Right ventricle myocardium superior (tissue), 1 donor: ENCODE measurements at regions not wholly inside any gene's neighbourhood (a gene's known extent, or its start where the extent isn't known, plus 50 kb on each side); places are given as distances from the start of the nearest gene placed in this dataset.
A peak's percentile ranks its signal among the peaks of the same experiment; 100 is the strongest.

ENCODE experiments used
- ATAC-seq: fragments of 200-7000 bp; cut with Tn5 transposase; one replicate; pipeline ENCODE4 v1.9.1; 2020; ENCODE audit warnings: mild to moderate bottlenecking; ENCODE audit not compliant: poor library complexity
- DNase-seq: peaks from one replicate; pipeline ENCODE4 v3.0.0-alpha.2; 2020
- intact Hi-C: fragments of 100-400 bp; cut with DNase I; formaldehyde crosslinking; loops from one replicate; pipeline ENCODE4 v1.11.2; 2022
- donor health status: DM: no; HTN: yes; CAD: no; lungs with severe emphysema.

- ATAC-seq (no peak), DNase-seq (no peak)
- intact Hi-C loops, result no loop called here
Measured at GRCh38 chrX:45381366-45381765, 180.7 kb upstream of the DIPK2B start.

DNA sequence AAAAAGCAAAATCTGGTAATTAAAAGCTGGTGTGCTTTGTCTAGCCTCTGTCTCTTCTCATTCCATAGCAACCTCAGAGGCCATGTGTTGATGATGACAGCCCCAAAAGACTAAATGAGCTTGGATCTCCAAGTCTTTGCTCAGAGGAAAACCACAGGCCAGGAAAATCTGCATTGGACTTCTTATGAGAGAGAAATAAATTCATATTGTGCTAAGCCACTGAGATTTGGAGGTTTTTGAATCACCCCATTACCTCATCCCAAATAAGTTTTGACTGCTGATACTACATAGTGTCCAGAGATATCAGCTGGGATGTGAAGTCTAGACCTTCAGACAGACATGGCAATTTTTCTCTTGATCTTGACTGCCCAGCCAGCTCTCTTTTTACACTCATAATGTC lies 178.6 kb upstream of the DIPK2B start:
- ATAC-seq (no peak), DNase-seq (no peak)
- intact Hi-C loops, result no loop called here

- DNase-seq, result no peak
- intact Hi-C loops, result no loop called here
Measured at GRCh38 chrX:45372151-45372550, 171.5 kb upstream of the DIPK2B start.

GRCh38 chrX:45368705-45369104 lies 168.0 kb upstream of the DIPK2B start:
- DNase-seq (no peak), ATAC-seq (no peak)

More at GRCh38 chrX:45372151-45372550, 171.5 kb upstream of the DIPK2B start:
- ATAC-seq, result no peak

GRCh38 chrX:45363596-45363995 lies 162.9 kb upstream of the DIPK2B start:
- DNase-seq, result no peak
- no peak for ATAC-seq
- intact Hi-C loops, result no loop called here

More at GRCh38 chrX:45368705-45369104, 168.0 kb upstream of the DIPK2B start:
- intact Hi-C loops, result no loop called here

GRCh38 chrX:45360571-45360970 lies 159.9 kb upstream of the DIPK2B start:
- ATAC-seq, result no peak
- intact Hi-C loops, result no loop called here
- DNase-seq, result no peak

- ATAC-seq (no peak), DNase-seq (no peak)
- intact Hi-C loops, result no loop called here
Measured at GRCh38 chrX:45358392-45358791, 157.7 kb upstream of the DIPK2B start.

DNA sequence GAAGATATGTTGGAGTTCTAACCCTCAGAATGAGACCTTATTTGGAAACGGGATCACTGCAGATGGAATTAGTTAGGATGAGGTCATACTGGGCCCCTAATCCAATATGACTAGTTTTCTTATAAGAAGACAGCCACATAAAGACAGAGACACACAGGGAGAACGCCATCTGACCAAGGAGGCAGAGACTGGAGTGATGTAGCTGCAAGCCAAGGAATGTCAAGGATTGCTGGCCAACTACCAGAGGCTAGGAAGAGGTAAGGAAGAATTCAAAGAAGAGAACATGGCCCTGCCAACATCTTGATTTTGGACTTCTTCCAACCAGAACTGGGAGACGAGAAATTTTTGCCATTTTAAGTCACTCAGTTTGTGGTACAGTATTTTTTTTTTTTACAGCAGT lies 152.8 kb upstream of the DIPK2B start:
- DNase-seq (no peak), ATAC-seq (no peak)
- intact Hi-C loops, result no loop called here

DNA sequence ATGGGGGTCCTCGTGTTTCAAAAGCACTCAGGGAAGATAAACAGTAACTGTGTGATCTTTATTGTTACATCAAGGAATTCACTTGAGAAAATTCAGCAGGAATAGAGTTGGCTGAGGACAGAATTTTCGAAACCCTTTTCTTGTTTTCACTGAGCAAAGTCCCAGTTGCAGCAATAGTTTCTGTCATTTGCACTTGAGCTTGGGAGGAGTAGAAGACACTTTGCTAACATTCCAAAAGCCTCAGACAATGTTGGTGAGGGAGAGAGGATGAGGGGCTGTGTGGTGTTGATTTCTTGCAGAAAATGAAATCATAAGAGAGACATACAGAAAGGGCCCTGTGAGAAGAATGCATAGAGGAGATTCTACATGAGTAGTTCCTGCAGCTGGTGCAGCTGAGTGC lies 151.9 kb upstream of the DIPK2B start:
- ATAC-seq (no peak), DNase-seq (no peak)
- intact Hi-C loops, result no loop called here

DNA sequence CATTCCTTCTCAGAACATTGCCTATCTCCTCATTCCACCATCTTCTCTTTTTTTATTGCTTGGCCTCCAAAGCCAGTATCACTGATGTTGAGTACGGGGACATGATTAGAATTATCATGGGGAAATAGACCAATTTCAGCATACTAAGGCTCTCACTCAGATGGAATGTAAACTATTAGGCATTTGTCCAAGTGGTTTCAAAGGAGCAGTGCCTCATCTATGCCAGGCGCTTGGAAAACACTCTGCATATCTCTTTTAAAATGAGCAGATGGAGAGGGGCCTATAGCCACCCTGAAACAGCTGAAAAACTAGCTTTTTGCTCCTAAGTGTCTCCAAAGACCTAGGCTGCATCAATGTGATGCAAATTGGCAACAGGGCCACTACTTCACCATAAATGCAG lies 150.8 kb upstream of the DIPK2B start:
- no peak for ATAC-seq
- intact Hi-C loops, result no loop called here
- DNase-seq, result no peak

DNA sequence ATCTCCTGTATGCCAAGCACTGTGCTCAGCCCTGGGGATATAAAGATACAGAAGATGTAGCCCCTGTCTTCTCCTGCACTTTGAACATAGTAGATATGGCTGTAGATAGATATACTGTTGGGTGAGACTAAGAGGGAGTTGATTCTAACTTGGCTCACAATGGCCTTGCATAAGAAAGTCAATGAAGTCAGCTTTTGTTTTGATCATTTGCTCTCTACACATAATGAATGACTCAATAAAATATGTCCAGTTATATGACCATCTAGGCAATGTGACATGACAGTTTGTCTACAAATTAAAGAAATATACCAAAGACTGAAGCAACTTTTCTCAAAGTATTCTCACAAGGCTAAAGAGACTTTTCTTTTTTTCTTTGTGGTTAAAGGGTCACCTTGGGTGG lies 147.6 kb upstream of the DIPK2B start:
- DNase-seq (no peak), ATAC-seq (no peak)
- intact Hi-C loops, result no loop called here

- DNase-seq, result no peak
- intact Hi-C loops, result no loop called here
- no peak for ATAC-seq
Measured at GRCh38 chrX:45347877-45348276, 147.2 kb upstream of the DIPK2B start.

GRCh38 chrX:45344594-45344993 lies 143.9 kb upstream of the DIPK2B start:
- DNase-seq (no peak), ATAC-seq (no peak)
- intact Hi-C loops, result no loop called here

DNA sequence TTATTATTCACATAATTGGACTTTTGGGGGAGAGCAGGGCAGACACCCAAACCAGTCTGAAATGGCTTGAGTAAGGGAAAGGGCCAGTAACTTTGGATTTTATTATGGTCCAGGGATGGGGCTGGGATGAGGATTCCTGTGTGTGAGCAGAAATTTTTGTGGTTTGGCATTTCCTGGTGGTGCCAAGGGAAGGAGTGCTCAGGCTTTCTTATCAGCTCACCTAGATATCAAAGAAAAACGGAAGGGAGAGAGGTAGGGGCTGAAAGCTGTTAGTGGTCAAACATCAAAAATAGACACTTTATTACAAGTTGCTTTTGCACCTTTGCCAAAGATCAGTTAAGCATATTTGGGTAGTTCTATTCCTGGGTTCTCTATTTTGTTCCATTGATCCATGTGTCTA lies 128.5 kb upstream of the DIPK2B start:
- intact Hi-C loops, result no loop called here
- DNase-seq, result no peak
- ATAC-seq, result no peak

DNA sequence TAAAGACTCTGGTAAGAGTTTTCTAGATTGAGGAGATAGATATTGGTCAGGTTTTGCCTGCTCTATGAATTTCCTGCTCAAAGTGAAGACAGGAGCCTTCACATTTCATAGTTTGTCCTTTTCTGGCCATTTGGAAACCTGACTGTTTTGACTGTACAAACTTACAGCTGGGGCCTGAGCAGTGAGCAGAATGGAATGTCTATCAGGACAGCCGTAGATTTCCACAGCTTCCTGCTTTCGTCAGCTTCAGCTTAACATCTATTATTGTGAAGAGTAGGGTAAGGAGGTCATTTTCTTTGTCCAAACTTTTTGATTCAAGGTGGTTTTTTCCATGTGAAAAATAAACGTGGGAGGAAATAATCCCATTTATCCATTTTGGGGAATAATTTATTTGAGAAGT lies 124.3 kb upstream of the DIPK2B start:
- ATAC-seq (no peak), DNase-seq (no peak)
- intact Hi-C loops, result no loop called here

DNA sequence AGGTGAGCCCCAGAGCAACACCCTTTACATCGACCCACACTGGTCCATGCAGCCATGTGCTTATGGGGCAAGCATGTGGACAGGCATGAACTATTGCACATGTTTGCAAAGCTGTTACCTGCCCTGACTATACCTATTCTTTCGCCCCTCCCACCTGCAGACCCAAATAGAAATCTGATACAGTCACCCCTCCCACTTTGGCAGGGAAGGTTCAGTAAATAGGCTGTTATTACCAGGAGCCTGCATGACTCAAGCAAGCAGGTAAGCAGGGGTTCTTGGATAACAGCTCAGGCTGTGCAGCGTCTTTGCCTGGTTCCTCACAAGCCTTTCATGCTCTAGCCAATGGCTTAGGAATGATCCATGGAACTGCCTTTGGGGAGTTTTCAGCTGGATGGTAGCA lies 122.7 kb upstream of the DIPK2B start:
- no peak for DNase-seq
- ATAC-seq, result no peak
- intact Hi-C loops, result no loop called here

GRCh38 chrX:45322820-45323219 lies 122.1 kb upstream of the DIPK2B start:
- intact Hi-C loops, result no loop called here
- no peak for DNase-seq
- no peak for ATAC-seq

DNA sequence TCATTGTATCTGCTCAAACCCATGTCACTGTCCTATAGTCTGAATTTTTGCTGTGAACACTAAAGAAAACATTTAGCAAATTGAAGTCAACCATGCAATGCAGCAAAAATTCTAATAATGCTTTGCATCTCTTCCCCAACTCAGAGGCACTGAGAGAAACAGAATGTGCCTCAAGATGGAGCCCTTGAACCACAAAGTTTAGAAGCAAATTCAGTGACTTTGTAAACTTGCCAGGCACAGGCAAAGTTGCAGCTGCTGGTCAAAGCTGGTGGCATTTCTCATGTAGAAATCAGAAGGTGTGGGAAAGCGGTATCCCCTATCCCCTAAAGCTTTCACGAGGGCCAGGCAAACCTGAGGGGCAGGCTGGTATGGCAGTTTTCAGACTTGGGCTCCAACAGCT lies 121.7 kb upstream of the DIPK2B start:
- ATAC-seq (peak; percentile 57), DNase-seq (no peak)
- intact Hi-C loops, result no loop called here

GRCh38 chrX:45320191-45320590 lies 119.5 kb upstream of the DIPK2B start:
- intact Hi-C loops, result no loop called here
- ATAC-seq (no peak), DNase-seq (no peak)

GRCh38 chrX:45309801-45310200 lies 109.1 kb upstream of the DIPK2B start:
- no peak for DNase-seq
- no peak for ATAC-seq
- intact Hi-C loops, result no loop called here

- no peak for ATAC-seq
- no peak for DNase-seq
- intact Hi-C loops, result no loop called here
Measured at GRCh38 chrX:45309096-45309495, 108.4 kb upstream of the DIPK2B start.

DNA sequence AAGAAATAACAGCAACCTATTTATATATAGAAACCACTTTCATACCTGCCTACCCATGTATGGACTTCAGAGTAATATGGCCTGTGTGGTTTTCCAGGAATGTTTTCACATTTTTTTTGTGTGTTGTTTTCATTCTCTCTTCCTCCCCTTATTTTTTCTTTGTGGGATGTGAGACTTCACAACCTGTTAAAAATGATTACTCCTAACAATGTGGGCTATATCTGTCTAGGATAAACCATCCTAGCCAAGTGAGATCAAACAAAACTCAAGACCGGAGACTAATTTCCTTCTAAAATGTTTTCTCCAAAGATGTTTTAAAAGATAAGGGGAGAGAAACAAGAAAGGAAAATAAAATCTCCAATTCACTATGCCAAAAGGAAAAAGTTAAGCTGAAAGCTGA lies 106.1 kb upstream of the DIPK2B start:
- DNase-seq (no peak), ATAC-seq (no peak)
- intact Hi-C loops, result no loop called here
